ENCODE measurements at regions not wholly inside any gene's neighbourhood (a gene's known extent, or its start where the extent isn't known, plus 50 kb on each side); places are given as distances from the start of the nearest gene placed in this dataset.

DNA sequence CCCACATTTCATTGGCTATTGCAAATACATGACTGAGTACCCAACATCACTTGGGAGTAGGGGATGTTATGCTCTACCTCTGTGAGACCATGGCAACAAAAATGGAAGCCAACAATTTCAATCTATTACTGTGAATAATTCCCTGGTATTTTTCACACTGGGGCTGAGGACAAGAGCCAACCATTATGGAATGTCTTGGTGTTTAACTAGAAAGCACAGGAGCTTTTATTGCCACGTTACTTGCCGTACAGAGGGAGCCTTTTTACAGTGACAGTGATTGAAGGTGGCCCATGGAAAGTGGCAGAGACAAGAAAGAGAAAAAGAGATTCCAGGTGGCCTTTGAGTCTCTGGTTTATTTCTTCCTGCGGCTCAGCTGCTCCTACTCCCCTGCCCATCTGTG is 105.7 kb upstream of the TBC1D5 start:
- Mint-ChIP-seq H3K4me1 (ENCODE audit: low read depth) (no peaks in the 10 kb centered on the region), H3K27me3 (no peaks in the 10 kb centered on the region), H3K36me3 (ENCODE audit: low read depth) (no peaks in the 10 kb centered on the region), H3K27ac (no peak overlapping the region), H3K9me3 (no peaks in the 10 kb centered on the region), H3K4me3 (no peak overlapping the region)
- intact Hi-C loops (cut with DNase I, micrococcal nuclease) = no loop called here
- H3K36me3 ChIP-seq (ENCODE audit: insufficient read depth, low read length) = no peaks in the 10 kb centered on the region
- no peak overlapping the region for H3K27ac ChIP-seq (ENCODE audit: low read depth in 1 of 2, low read length in 2 of 2)
- TF ChIP-seq, protein P1, sequence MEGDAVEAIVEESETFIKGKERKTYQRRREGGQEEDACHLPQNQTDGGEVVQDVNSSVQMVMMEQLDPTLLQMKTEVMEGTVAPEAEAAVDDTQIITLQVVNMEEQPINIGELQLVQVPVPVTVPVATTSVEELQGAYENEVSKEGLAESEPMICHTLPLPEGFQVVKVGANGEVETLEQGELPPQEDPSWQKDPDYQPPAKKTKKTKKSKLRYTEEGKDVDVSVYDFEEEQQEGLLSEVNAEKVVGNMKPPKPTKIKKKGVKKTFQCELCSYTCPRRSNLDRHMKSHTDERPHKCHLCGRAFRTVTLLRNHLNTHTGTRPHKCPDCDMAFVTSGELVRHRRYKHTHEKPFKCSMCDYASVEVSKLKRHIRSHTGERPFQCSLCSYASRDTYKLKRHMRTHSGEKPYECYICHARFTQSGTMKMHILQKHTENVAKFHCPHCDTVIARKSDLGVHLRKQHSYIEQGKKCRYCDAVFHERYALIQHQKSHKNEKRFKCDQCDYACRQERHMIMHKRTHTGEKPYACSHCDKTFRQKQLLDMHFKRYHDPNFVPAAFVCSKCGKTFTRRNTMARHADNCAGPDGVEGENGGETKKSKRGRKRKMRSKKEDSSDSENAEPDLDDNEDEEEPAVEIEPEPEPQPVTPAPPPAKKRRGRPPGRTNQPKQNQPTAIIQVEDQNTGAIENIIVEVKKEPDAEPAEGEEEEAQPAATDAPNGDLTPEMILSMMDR (IDR thresholded peaks at IDR 0.05) = no peak
- H3K27me3 ChIP-seq (ENCODE audit: control insufficient read depth in 1 of 2, insufficient read depth in 2 of 2, low read length in 2 of 2) = no peaks in the 10 kb centered on the region
- H3K4me3 ChIP-seq (ENCODE audit: low read length) = no peak overlapping the region
- CTCF ChIA-PET = no interaction called here
- POLR2A ChIA-PET = no interaction called here
- no peak for ATAC-seq (ENCODE audit: poor library complexity)
- no peaks in the 10 kb centered on the region for H3K4me1 ChIP-seq (ENCODE audit: insufficient read depth, low read length)
- H3K9me3 ChIP-seq (ENCODE audit: control insufficient read depth in 1 of 2, insufficient read depth in 1 of 2, low read length in 2 of 2) = no peaks in the 10 kb centered on the region
- no peak for DNase-seq

DNA sequence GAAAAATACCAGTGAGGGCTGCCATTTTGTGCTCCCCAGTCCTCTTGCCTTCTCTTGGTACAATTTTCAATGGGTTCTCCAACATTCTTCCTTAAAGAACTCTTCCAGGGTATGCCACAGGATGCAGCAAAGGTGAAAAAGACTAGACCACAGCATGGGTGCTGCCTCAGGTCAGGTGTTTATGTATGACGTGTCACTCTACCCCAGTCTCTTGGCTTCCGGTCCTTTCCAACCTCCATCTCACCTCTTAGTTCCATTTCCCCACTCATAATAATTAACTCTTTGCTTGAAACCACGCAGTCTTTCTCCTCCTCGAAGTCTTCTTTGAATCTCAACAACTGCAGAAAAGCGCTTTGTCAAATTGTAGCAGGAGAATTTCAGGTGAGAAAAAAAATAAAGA is 104.7 kb upstream of the TBC1D5 start:
- Histone ChIP-seq H3K27ac (ENCODE audit: low read depth in 1 of 2, low read length in 2 of 2) (no peak overlapping the region), H3K36me3 (ENCODE audit: insufficient read depth, low read length) (no peaks in the 10 kb centered on the region), H3K4me1 (ENCODE audit: insufficient read depth, low read length) (no peaks in the 10 kb centered on the region), H3K27me3 (ENCODE audit: control insufficient read depth in 1 of 2, insufficient read depth in 2 of 2, low read length in 2 of 2) (no peaks in the 10 kb centered on the region), H3K4me3 (ENCODE audit: low read length) (no peak overlapping the region), H3K9me3 (ENCODE audit: control insufficient read depth in 1 of 2, insufficient read depth in 1 of 2, low read length in 2 of 2) (no peaks in the 10 kb centered on the region)
- no peaks in the 10 kb centered on the region for H3K9me3 Mint-ChIP-seq
- no peak overlapping the region for H3K4me3 Mint-ChIP-seq
- no peaks in the 10 kb centered on the region for H3K4me1 Mint-ChIP-seq (ENCODE audit: low read depth)
- H3K36me3 Mint-ChIP-seq (ENCODE audit: low read depth) = no peaks in the 10 kb centered on the region
- H3K27ac Mint-ChIP-seq = no peak overlapping the region
- intact Hi-C loops (cut with DNase I, micrococcal nuclease) = no loop called here
- ATAC-seq (ENCODE audit: poor library complexity) = no peak
- CTCF ChIA-PET = no interaction called here
- DNase-seq = no peak
- H3K27me3 Mint-ChIP-seq = no peaks in the 10 kb centered on the region
- POLR2A ChIA-PET = no interaction called here
- TF ChIP-seq, protein P1 (IDR thresholded peaks at IDR 0.05) = no peak

DNA sequence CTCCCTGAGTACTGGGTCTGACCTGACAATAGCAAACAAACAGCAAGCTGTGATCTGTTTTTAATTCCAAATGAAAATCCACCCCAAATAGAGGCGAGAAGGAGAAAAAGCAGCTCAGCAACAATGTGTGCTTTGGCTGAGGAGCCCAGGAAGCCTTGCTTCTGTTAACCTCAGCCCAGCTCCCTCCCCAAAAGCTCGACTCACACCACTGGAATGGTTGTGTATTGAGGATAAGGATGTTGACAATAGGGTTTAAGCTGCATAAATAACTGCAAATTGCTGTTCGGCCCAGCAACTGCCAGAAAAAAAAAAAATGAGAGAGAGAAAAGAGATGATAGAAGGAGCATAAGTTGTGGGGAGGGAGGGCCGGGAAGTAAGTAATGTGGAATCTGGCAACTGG is 104.0 kb upstream of the TBC1D5 start:
- Histone ChIP-seq H3K4me1 (ENCODE audit: insufficient read depth, low read length) (no peaks in the 10 kb centered on the region), H3K27ac (ENCODE audit: low read depth in 1 of 2, low read length in 2 of 2) (no peak overlapping the region), H3K9me3 (ENCODE audit: control insufficient read depth in 1 of 2, insufficient read depth in 1 of 2, low read length in 2 of 2) (no peaks in the 10 kb centered on the region), H3K4me3 (ENCODE audit: low read length) (no peak overlapping the region), H3K27me3 (ENCODE audit: control insufficient read depth in 1 of 2, insufficient read depth in 2 of 2, low read length in 2 of 2) (no peaks in the 10 kb centered on the region), H3K36me3 (ENCODE audit: insufficient read depth, low read length) (no peaks in the 10 kb centered on the region)
- no peaks in the 10 kb centered on the region for H3K4me1 Mint-ChIP-seq (ENCODE audit: low read depth)
- H3K4me3 Mint-ChIP-seq = no peak overlapping the region
- H3K36me3 Mint-ChIP-seq (ENCODE audit: low read depth) = no peaks in the 10 kb centered on the region
- intact Hi-C loops (cut with DNase I, micrococcal nuclease) = no loop called here
- no peak overlapping the region for H3K27ac Mint-ChIP-seq
- ChIA-PET POLR2A (no interaction called here), CTCF (no interaction called here)
- no peaks in the 10 kb centered on the region for H3K9me3 Mint-ChIP-seq
- TF ChIP-seq, protein P1 (IDR thresholded peaks at IDR 0.05) = no peak
- H3K27me3 Mint-ChIP-seq = no peaks in the 10 kb centered on the region
- no peak for ATAC-seq (ENCODE audit: poor library complexity)
- no peak for DNase-seq
